Right lobe of liver (tissue), 6 donors: ENCODE measurements at regions not wholly inside any gene's neighbourhood (a gene's known extent, or its start where the extent isn't known, plus 50 kb on each side); places are given as distances from the start of the nearest gene placed in this dataset.

Experiments used
- ATAC-seq, 4 donors: fragments of 200-7000 bp; cut with Tn5 transposase; one replicate each; pipeline ENCODE4 v1.9.1; 2020; ENCODE audit warnings: mild to moderate bottlenecking in 4 of 4, moderate library complexity in 4 of 4
- DNase-seq, 3 donors: peaks; one replicate each; pipeline ENCODE4 v3.0.0-alpha.2; 2020
- H3K27ac ChIP-seq, 3 donors: fragments of 200-600 bp; one replicate each; pipeline ENCODE4 v1.8.0; 2022
- H3K27me3 ChIP-seq, 2 donors: fragments of 200-600 bp; one replicate each; pipeline ENCODE4 v1.8.0; 2022
- H3K36me3 ChIP-seq, 4 donors: fragments of 200-600 bp; sonication (generic) in 1 of 4; one replicate each; pipeline versions ENCODE4 v1.5.1 to v1.8.0; 2017 to 2022; ENCODE audit warnings: control low read depth in 1 of 4
- H3K4me1 ChIP-seq, 4 donors: fragments of 200-600 bp; sonication (generic) in 1 of 4; one replicate each; pipeline versions ENCODE4 v1.5.1 to v1.8.0; 2017 to 2022; ENCODE audit warnings: control low read depth in 1 of 4
- H3K4me3 ChIP-seq, 3 donors: fragments of 200-600 bp; one replicate each; pipeline ENCODE4 v1.8.0; 2022
- H3K9me3 ChIP-seq, 4 donors: fragments of 200-600 bp; sonication (generic) in 1 of 4; one replicate each; pipeline versions ENCODE4 v1.5.1 to v1.8.0; 2017 to 2022; ENCODE audit warnings: control low read depth in 1 of 4
- POLR2A ChIP-seq: fragments of 450-650 bp; IDR thresholded peaks from one replicate; pipeline ENCODE4 v1.6.1; 2017; ENCODE audit warnings: antibody characterized with exemption, mild to moderate bottlenecking
- WGBS: methylation state at CpG from one replicate; pipeline ENCODE4 v1.1.6; 2018; ENCODE audit warnings: low coverage, low lambda C conversion rate; ENCODE audit not compliant: insufficient coverage; ENCODE audit errors: missing lambda C conversion rate; 5-methylcytosine and 5-hydroxymethylcytosine counted together
- intact Hi-C, 2 donors: fragments of 100-400 bp; cut with DNase I; formaldehyde crosslinking; loops; one replicate each; pipeline versions ENCODE4 v1.11.2 to v1.14.1; 2022
- TF ChIP-seq, protein P1 (sequence below), 4 donors: fragments of 200-600 bp in 3 of 4; fragments of 450-650 bp in 1 of 4; IDR thresholded peaks; one replicate each; pipeline versions ENCODE4 v1.5.1 to v1.8.0; 2016 to 2022; ENCODE audit warnings: antibody characterized with exemption in 4 of 4, mild to moderate bottlenecking in 2 of 4
- donor health status: DM: no; HTN: yes; CAD: no.
- donor health status: DM: no; HTN: no; CAD: no.
- donor health status: DM: no; HTN: no; CAD: no.
- donor health status: DM: no; HTN: yes; CAD: no.
- donor health status: DM: no; HTN: yes; CAD: no.

DNA sequence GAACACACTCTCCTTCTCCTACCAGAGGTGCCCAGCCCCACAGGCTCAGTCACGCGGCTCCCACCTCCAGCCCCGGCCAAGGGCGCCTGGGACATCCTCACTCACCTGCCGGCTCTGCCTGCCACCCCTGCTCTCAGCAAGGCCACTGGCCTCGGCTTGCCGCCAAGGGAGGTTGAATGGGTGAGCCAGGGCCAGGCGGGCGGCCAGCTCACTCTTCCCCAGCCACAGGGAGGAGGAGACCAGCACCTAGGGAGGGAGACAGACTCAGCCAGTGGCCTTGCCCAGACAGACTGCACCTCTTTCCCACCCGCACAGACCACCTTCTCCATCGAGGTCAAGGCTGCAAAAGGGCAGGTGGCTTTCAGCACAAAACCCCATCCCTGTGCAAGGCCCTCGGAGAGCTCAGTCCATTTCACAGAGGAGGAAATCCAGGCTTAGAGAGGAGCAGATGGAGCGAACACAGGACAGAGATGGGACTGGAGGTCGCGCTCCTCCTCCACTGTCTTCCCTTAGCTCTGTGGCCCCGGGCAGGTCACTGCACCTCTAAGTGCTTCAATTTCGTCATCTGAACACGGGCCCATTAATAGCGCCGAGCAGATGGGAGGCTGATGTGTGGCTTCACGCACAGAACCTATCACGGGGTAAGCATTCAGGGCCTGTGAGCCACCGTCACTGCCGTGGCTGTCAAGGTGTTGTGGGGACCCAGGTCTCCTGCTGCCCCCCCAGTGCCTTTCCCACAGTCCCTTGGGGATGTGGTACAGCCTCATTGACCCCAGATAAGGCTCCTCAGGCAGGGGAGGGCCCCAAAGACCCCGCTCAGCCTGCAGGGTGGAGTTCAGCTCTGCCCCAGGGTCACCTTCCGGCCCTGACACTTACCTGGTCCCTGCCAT is 56.1 kb downstream of the RMI2 start:
- ATAC-seq = peak; percentile 87 to 91 (median 90)
- no peaks in the 10 kb centered on the region for H3K9me3 ChIP-seq
- H3K27ac ChIP-seq = no peak overlapping the region
- TF ChIP-seq, protein P1, sequence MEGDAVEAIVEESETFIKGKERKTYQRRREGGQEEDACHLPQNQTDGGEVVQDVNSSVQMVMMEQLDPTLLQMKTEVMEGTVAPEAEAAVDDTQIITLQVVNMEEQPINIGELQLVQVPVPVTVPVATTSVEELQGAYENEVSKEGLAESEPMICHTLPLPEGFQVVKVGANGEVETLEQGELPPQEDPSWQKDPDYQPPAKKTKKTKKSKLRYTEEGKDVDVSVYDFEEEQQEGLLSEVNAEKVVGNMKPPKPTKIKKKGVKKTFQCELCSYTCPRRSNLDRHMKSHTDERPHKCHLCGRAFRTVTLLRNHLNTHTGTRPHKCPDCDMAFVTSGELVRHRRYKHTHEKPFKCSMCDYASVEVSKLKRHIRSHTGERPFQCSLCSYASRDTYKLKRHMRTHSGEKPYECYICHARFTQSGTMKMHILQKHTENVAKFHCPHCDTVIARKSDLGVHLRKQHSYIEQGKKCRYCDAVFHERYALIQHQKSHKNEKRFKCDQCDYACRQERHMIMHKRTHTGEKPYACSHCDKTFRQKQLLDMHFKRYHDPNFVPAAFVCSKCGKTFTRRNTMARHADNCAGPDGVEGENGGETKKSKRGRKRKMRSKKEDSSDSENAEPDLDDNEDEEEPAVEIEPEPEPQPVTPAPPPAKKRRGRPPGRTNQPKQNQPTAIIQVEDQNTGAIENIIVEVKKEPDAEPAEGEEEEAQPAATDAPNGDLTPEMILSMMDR (IDR thresholded peaks at IDR 0.05) = no peak
- no peak for TF ChIP-seq POLR2A
- H3K4me1 ChIP-seq = peaks cover 0 to 9% (median 0%) of the 10 kb centered on the region in 4 donors
- DNase-seq = peak; percentile 95 to 97 (median 95)
- WGBS = 20% methylated on average over 1 of the region's 26 CpGs
- H3K27me3 ChIP-seq = no peaks in the 10 kb centered on the region
- no peaks in the 10 kb centered on the region for H3K36me3 ChIP-seq
- no peak overlapping the region for H3K4me3 ChIP-seq
- intact Hi-C loops = loop anchor here in 1 of 2 donors (10.0 kb wide), 1 partner anchor 243 kb away; no protein-coding TSS in a partner anchor

- H3K27ac ChIP-seq = no peak overlapping the region
- H3K27me3 ChIP-seq = no peaks in the 10 kb centered on the region
- H3K36me3 ChIP-seq = no peaks in the 10 kb centered on the region
- intact Hi-C loops = loop anchor here in 1 of 2 donors (10.0 kb wide), 1 partner anchor 243 kb away; no protein-coding TSS in a partner anchor
- H3K4me1 ChIP-seq = peaks cover 0 to 9% (median 0%) of the 10 kb centered on the region in 4 donors
- 30% methylated on average over 3 of the region's 23 CpGs for WGBS
- TF ChIP-seq, protein P1 (IDR thresholded peaks at IDR 0.05) = no peak
- TF ChIP-seq POLR2A = no peak
- peak in 2 of 3 donors; percentile 59 to 90 for DNase-seq
- H3K9me3 ChIP-seq = no peaks in the 10 kb centered on the region
- no peak overlapping the region for H3K4me3 ChIP-seq
- peak in 2 of 4 donors; percentile 6 to 38 for ATAC-seq
These were observed 56.9 kb downstream of the RMI2 start for GRCh38 chr16:11402051-11402744.

DNA sequence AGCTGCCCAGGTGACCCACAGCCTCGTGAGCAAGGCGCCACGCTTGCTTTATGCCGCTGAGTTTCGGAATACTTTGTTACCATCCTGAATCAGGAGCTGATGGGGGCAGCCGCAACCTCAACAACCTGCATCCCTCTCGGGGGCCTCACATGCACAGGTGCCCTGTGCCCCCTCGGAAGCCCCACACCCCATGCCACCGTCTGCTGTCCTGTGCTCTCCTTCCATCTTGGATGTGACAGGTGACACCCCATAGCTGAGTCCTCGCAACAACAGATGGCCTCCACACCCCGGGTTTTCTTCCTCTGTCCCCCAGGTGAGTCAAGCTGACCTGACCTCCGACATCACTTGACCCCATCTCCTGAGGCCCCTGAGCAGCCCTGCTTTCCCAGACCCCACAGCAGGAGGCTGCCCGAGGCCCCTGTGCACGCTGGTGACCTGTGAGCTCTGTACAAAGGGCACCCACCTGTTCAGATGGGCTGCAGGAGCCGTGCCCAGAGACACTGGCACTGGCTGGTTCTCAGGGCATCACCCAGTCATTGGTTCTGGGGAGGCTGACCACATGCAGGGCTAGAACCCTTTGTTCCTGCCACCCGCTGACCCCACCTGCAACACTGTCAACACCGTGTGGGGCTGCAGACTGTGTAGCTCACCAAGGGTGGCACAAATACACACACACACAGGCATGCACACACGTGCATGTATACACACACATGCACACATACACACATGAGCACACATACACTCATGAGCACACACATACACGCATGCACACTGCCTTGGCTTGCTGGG is 57.7 kb downstream of the RMI2 start:
- DNase-seq (peak in 2 of 3 donors; percentile 57 to 79), ATAC-seq (peak in 1 of 4 donors; percentile 8)
- no peak for TF ChIP-seq POLR2A
- TF ChIP-seq, protein P1 (IDR thresholded peaks at IDR 0.05) = no peak
- no peak overlapping the region for H3K4me3 ChIP-seq
- no peaks in the 10 kb centered on the region for H3K36me3 ChIP-seq
- H3K9me3 ChIP-seq = no peaks in the 10 kb centered on the region
- intact Hi-C loops = loop anchor here in 1 of 2 donors (10.0 kb wide), 1 partner anchor 242 kb away; no protein-coding TSS in a partner anchor
- H3K4me1 ChIP-seq = peaks cover 0 to 9% (median 0%) of the 10 kb centered on the region in 4 donors
- WGBS = 68% methylated on average over 16 of the region's 19 CpGs
- no peak overlapping the region for H3K27ac ChIP-seq
- no peaks in the 10 kb centered on the region for H3K27me3 ChIP-seq

DNA sequence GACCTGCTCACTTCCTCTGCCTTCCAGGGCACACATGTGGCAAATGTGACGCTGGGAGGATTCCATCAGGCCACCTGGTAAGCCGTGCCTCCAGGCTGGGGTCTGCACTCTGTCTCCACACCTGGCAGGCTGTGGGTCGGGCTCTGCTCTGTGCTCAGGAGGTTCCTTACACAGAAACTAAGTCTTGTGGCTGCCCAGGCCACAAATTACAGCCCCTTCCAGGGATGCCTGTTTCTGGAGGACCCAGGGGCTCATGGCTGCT is 58.2 kb downstream of the RMI2 start:
- Histone ChIP-seq H3K27ac (no peak overlapping the region), H3K4me3 (no peak overlapping the region), H3K36me3 (no peaks in the 10 kb centered on the region), H3K9me3 (no peaks in the 10 kb centered on the region), H3K4me1 (peaks cover 0 to 9% (median 0%) of the 10 kb centered on the region in 4 donors), H3K27me3 (no peaks in the 10 kb centered on the region)
- WGBS = no CpG with 5 or more reads among the region's 3 CpGs
- no peak for TF ChIP-seq POLR2A
- TF ChIP-seq, protein P1 (IDR thresholded peaks at IDR 0.05) = no peak
- intact Hi-C loops = loop anchor here in 1 of 2 donors (10.0 kb wide), 1 partner anchor 241 kb away; no protein-coding TSS in a partner anchor
- peak in 1 of 3 donors; percentile 37 for DNase-seq
- ATAC-seq = no peak
